ENCODE measurements at regions not wholly inside any gene's neighbourhood (a gene's known extent, or its start where the extent isn't known, plus 50 kb on each side); places are given as distances from the start of the nearest gene placed in this dataset.

DNA sequence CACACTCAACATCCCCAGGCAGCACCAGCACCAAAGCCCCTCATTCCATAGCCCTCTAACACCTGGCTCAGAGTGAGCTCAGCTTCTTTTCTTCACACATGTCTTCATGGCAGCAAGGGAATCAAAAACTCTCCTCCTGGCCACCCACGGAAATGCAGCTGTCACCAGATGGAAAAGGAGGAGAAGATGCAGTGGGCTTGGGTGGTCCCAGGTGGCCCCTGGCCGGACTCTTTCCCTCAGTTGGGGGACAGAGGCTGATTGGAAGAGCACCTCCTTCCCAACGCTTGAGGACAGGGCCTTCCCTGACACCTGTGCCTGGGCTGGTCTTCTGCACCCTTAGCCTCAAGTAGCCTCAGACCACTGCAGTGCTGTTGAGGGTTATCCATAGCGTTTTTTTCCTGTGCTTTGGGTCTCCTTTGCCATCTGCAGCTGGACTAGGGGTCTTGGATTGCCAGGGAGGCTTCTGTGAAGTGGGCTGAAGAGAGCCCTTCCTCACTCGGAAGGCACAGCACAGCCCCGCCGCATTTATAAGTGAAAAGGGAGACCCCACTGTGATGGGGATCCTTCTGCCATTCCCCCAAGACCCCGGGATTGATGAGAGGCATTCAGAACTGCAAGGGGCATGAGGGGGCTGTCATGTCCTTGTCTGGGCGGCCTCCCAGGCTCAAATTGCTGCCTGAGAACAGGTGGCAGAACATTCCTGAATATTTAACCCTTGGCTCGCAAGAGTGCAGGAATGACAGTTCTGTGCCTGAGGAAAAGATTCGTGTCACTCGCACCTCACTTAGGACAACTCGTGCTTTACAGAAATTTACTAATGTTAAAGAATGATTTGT, 200.0 kb downstream of the AUH start:
- TF ChIP-seq POLR2AphosphoS5 (IDR thresholded peaks at IDR 0.05) (no peak), CTCF (IDR thresholded peaks at IDR 0.05) (no peak)

Measured in transverse colon (tissue), 4 donors.